ENCODE measurements at regions not wholly inside any gene's neighbourhood (a gene's known extent, or its start where the extent isn't known, plus 50 kb on each side); places are given as distances from the start of the nearest gene placed in this dataset.
"Not testable (repeated sequence)": the region's sequence is repeated elsewhere in the genome, so short reads cannot be mapped to it uniquely, and the experiment has no call there.

DNA sequence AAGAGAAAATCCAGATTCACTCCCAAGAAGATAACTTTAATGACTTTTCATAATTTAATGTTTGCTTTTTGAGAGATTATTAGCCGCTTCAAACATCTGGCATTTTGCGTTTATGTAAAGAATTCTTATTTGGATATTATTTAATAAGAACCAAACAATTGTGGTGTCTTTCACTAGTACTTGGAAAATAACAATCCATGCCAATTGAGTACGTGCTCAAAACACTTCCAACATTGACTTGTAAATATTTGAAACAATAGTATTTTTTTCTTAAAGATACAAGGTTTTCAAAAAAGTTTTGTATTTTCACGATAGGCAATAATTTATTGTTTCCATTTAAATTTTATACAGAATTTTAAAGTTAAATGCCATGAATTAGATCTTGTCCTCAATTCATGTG is 498.7 kb downstream of the AMY1C start:
- TF ChIP-seq, protein P1, sequence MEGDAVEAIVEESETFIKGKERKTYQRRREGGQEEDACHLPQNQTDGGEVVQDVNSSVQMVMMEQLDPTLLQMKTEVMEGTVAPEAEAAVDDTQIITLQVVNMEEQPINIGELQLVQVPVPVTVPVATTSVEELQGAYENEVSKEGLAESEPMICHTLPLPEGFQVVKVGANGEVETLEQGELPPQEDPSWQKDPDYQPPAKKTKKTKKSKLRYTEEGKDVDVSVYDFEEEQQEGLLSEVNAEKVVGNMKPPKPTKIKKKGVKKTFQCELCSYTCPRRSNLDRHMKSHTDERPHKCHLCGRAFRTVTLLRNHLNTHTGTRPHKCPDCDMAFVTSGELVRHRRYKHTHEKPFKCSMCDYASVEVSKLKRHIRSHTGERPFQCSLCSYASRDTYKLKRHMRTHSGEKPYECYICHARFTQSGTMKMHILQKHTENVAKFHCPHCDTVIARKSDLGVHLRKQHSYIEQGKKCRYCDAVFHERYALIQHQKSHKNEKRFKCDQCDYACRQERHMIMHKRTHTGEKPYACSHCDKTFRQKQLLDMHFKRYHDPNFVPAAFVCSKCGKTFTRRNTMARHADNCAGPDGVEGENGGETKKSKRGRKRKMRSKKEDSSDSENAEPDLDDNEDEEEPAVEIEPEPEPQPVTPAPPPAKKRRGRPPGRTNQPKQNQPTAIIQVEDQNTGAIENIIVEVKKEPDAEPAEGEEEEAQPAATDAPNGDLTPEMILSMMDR (IDR thresholded peaks at IDR 0.05; ENCODE audit: low read depth, low read length) = no peak
- Histone ChIP-seq H3K27me3 (ENCODE audit: insufficient read depth, low read depth, severe bottlenecking) (no peaks in the 10 kb centered on the region), H3K36me3 (no peaks in the 10 kb centered on the region), H3K4me3 (ENCODE audit: low read depth, low read length) (no peak overlapping the region), H3K9me3 (ENCODE audit: severe bottlenecking) (no peaks in the 10 kb centered on the region), H3K27ac (no peak overlapping the region)
- DNase-seq = no peak

GRCh38 chr1:104259481-104259880 is 509.8 kb downstream of the AMY1C start:
- H3K27ac ChIP-seq = no peak overlapping the region
- H3K4me3 ChIP-seq (ENCODE audit: low read depth, low read length) = no peak overlapping the region
- TF ChIP-seq, protein P1 (IDR thresholded peaks at IDR 0.05; ENCODE audit: low read depth, low read length) = no peak
- H3K27me3 ChIP-seq (ENCODE audit: insufficient read depth, low read depth, severe bottlenecking) = no peaks in the 10 kb centered on the region
- H3K36me3 ChIP-seq = no peaks in the 10 kb centered on the region
- no peak for DNase-seq
- no peaks in the 10 kb centered on the region for H3K9me3 ChIP-seq (ENCODE audit: severe bottlenecking)

GRCh38 chr1:104263110-104263509 is 513.4 kb downstream of the AMY1C start:
- H3K9me3 ChIP-seq (ENCODE audit: severe bottlenecking) = not testable (repeated sequence)

GRCh38 chr1:104264521-104264920 is 514.8 kb downstream of the AMY1C start:
- Histone ChIP-seq H3K4me3 (ENCODE audit: low read depth, low read length) (no peak overlapping the region), H3K27ac (no peak overlapping the region), H3K36me3 (no peaks in the 10 kb centered on the region), H3K27me3 (ENCODE audit: insufficient read depth, low read depth, severe bottlenecking) (no peaks in the 10 kb centered on the region), H3K9me3 (ENCODE audit: severe bottlenecking) (no peaks in the 10 kb centered on the region)
- DNase-seq = no peak
- TF ChIP-seq, protein P1 (IDR thresholded peaks at IDR 0.05; ENCODE audit: low read depth, low read length) = no peak

More at GRCh38 chr1:104263110-104263509, 513.4 kb downstream of the AMY1C start:
- not testable (repeated sequence) for H3K27ac ChIP-seq; H3K36me3 ChIP-seq; H3K4me3 ChIP-seq (ENCODE audit: low read depth, low read length); H3K27me3 ChIP-seq (ENCODE audit: insufficient read depth, low read depth, severe bottlenecking)
- DNase-seq = peak; percentile 12

DNA sequence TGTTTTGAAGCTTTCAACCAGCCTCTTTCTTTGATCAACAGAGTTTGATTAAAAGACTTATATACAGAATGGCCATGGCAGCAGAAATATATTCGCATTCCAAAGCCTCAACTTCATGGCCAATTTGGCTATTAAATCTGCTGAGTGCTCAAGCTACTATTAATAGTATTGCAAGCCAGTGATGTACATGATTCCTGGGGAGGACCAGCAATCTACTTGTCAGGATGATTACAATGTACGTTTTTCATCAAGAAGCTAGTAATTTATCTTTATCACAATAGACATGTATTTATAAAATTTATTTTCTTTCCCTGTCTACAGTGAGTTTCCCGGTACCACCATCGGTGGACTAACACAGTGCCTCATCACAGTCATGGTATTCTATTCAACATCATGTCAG is 515.5 kb downstream of the AMY1C start:
- Histone ChIP-seq H3K27me3 (ENCODE audit: insufficient read depth, low read depth, severe bottlenecking) (no peaks in the 10 kb centered on the region), H3K9me3 (ENCODE audit: severe bottlenecking) (no peaks in the 10 kb centered on the region), H3K4me3 (ENCODE audit: low read depth, low read length) (no peak overlapping the region), H3K36me3 (no peaks in the 10 kb centered on the region), H3K27ac (no peak overlapping the region)
- DNase-seq = no peak
- TF ChIP-seq, protein P1 (IDR thresholded peaks at IDR 0.05; ENCODE audit: low read depth, low read length) = no peak

DNA sequence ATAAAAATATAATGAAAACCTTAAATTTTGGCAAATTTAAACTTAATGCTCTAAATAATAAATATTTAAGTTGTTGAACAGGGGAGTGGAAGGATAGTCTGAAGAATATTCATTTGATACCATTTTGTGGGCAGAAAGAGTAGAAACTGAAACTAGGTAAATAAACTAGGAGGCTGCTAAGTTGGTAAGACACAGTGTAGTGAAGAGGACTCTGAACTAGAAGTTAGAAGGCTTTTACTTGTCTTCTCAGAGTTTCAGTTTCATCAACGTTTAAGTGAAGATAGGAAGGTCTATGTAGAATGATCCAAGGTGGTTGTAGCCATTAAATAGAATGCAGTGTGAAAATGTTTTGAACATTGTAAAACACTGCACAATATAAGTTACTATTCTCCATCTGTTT is 516.9 kb downstream of the AMY1C start:
- no peak for DNase-seq

DNA sequence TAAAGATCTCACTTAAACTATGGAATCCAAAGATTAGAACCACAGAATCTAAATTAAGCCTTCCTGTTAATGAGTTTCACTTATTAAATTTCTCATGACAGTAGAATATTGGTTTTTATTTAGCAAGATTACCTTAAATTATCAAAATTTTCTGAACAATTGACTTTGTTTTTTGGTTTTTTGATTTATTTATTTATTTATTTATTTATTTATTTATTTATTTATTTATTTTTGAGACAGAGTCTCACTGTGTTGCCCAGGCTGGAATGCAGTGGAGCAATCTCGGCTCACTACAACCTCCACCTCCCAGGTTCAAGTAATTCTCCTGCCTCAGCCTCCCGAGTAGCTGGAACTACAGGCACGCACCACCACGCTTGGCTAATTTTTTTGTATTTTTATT is 538.6 kb downstream of the AMY1C start:
- H3K27ac ChIP-seq; H3K9me3 ChIP-seq (ENCODE audit: severe bottlenecking); DNase-seq: not testable (repeated sequence)

More for the DNA sequence above, 516.9 kb downstream of the AMY1C start:
- Histone ChIP-seq H3K4me3 (ENCODE audit: low read depth, low read length) (no peak overlapping the region), H3K36me3 (no peaks in the 10 kb centered on the region), H3K27me3 (ENCODE audit: insufficient read depth, low read depth, severe bottlenecking) (no peaks in the 10 kb centered on the region), H3K9me3 (ENCODE audit: severe bottlenecking) (no peaks in the 10 kb centered on the region), H3K27ac (no peak overlapping the region)
- TF ChIP-seq, protein P1 (IDR thresholded peaks at IDR 0.05; ENCODE audit: low read depth, low read length) = no peak

More for the DNA sequence above, 538.6 kb downstream of the AMY1C start:
- not testable (repeated sequence) for H3K36me3 ChIP-seq; H3K4me3 ChIP-seq (ENCODE audit: low read depth, low read length); H3K27me3 ChIP-seq (ENCODE audit: insufficient read depth, low read depth, severe bottlenecking)

Measured in WERI-Rb-1 (cell line).